ENCODE measurements at regions not wholly inside any gene's neighbourhood (a gene's known extent, or its start where the extent isn't known, plus 50 kb on each side); places are given as distances from the start of the nearest gene placed in this dataset.
"Not testable (repeated sequence)": the region's sequence is repeated elsewhere in the genome, so short reads cannot be mapped to it uniquely, and the experiment has no call there.

DNA sequence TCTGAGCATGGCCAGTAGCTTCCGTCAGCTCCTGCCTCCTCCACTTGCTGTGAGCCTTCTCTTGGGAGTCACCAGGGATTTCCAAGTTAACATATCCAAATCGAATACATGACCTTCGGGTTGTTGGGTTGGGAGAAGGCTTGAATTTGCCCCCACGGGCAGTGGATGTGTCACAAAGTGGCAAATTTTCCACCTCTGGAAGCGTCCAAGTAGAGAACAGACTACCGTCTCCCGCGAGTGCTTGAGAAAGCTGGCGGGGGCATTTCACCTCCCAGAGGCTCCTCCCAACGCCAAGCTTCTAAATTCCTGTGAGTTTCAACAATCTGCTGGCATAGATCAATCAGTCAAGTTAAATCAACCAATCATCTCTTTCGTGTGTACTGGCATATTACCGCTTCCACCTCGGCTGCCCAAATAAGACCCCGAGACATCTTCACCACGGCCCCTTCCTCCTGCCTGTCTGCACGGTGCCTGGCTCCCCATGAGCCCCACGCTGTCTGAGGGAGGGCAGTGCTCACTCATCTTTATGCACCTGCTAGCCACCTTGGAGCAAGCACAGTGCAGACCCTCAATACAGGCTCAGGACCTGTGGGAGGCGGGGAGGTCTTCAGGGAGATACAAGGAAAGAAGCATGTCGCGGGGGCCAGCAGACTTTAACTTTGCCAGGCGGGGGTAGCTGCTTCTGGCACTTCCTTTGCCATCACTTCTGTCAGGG lies 79.1 kb downstream of the MRPL36 start:
- DNase-seq (no peak), ATAC-seq (ENCODE audit: low FRiP score in 2 of 2) (no peak)
- Histone ChIP-seq H3K9me3 (peaks cover 9 to 27% (median 17%) of the 10 kb centered on the region in 4 donors), H3K36me3 (no peaks in the 10 kb centered on the region), H3K4me1 (no peaks in the 10 kb centered on the region), H3K4me3 (no peak overlapping the region), H3K27ac (no peak overlapping the region), H3K27me3 (no peaks in the 10 kb centered on the region)
- no peak for TF ChIP-seq CTCF (IDR thresholded peaks at IDR 0.05)
- 81 to 84% methylated on average over 21 of the region's 21 CpGs for WGBS, 2 donors

GRCh38 chr5:1719860-1720259 lies 79.8 kb downstream of the MRPL36 start:
- H3K4me1 ChIP-seq: no peaks in the 10 kb centered on the region
- no peaks in the 10 kb centered on the region for H3K36me3 ChIP-seq
- ATAC-seq (ENCODE audit: low FRiP score in 2 of 2): no peak
- H3K4me3 ChIP-seq: no peak overlapping the region
- no peak overlapping the region for H3K27ac ChIP-seq
- H3K27me3 ChIP-seq: no peaks in the 10 kb centered on the region
- peaks cover 9 to 27% (median 17%) of the 10 kb centered on the region in 4 donors for H3K9me3 ChIP-seq
- no peak for DNase-seq
- 62 to 63% methylated on average over 5 of the region's 5 CpGs for WGBS, 2 donors
- TF ChIP-seq POLR2A (IDR thresholded peaks at IDR 0.05) (no peak), CTCF (IDR thresholded peaks at IDR 0.05) (no peak)

DNA sequence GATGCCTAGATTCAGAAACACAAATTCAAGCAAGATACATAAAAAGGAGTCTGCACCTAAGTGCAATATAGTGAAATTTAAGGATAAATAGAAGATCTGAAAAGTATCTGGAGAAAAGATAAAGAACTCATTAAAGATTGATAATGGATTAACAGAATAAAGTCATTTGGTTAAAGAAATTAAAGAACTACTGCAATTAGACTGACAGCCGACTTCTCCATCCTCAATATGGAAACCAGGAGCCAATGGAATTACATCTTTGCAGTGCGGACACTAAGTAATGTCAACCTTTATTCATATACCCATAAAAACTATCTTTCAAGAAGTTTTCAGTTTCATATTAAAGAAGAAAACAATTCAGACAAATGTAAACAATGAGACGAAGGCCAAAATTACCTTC lies 81.0 kb downstream of the MRPL36 start:
- TF ChIP-seq POLR2AphosphoS5 (IDR thresholded peaks at IDR 0.05): no peak
- no peak for TF ChIP-seq CTCF (IDR thresholded peaks at IDR 0.05)
- TF ChIP-seq EP300 (IDR thresholded peaks at IDR 0.05): no peak
- TF ChIP-seq POLR2A (IDR thresholded peaks at IDR 0.05): no peak
- Histone ChIP-seq H3K27me3 (no peaks in the 10 kb centered on the region), H3K4me1 (no peaks in the 10 kb centered on the region), H3K36me3 (no peaks in the 10 kb centered on the region), H3K27ac (no peak overlapping the region), H3K9me3 (peaks cover 9 to 27% (median 17%) of the 10 kb centered on the region in 4 donors), H3K4me3 (no peak overlapping the region)
- no peak for ATAC-seq (ENCODE audit: low FRiP score in 2 of 2)
- 52 to 55% methylated on average over 3 of the region's 3 CpGs for WGBS, 2 donors
- no peak for DNase-seq

- H3K4me1 ChIP-seq; H3K9me3 ChIP-seq; H3K36me3 ChIP-seq; H3K4me3 ChIP-seq; H3K27me3 ChIP-seq; ATAC-seq (ENCODE audit: low FRiP score in 2 of 2); DNase-seq; H3K27ac ChIP-seq: not testable (repeated sequence)
- WGBS, 2 donors: 22% methylated on average over 3 of the region's 21 CpGs; no CpG with 5 or more reads in 1 of the 2 donors
These were observed 89.5 kb downstream of the MRPL36 start for GRCh38 chr5:1710091-1710490.

DNA sequence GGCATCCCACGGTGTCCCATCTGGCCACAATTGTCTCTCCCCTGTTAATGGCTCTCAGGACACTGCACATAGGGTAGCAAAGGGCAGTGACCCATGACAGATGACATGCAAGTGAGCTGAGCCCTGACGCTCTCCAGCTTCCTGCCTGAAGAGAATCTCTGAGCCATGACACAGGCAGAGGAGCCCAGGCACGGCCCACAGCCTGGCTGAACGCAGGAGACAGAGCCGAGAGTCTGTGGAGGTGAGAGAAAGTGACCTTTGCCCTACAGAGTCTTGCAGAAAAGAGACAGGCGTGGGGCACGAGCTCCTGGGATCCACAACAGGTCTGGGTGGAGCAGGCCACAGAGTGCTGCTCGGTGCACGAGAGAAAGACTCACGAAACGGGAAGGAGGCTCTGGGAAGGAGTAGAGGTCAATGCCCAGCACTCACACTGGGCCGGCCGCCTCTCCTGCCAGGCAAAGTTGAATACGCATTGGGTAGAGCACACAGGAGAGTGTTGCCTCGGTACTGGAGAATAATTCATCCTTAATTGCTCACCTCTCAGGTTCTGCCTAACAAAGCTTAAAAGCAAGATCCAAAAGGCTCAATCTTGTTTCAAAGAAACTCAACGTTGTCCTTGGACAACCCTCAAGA lies 90.3 kb downstream of the MRPL36 start:
- DNase-seq: peak in 1 of 2 donors; percentile 37
- no peak for TF ChIP-seq POLR2A (IDR thresholded peaks at IDR 0.05)
- no peak for TF ChIP-seq CTCF (IDR thresholded peaks at IDR 0.05)
- TF ChIP-seq POLR2AphosphoS5 (IDR thresholded peaks at IDR 0.05): no peak
- TF ChIP-seq EP300 (IDR thresholded peaks at IDR 0.05): no peak
- H3K9me3 ChIP-seq: no peaks in the 10 kb centered on the region
- no peaks in the 10 kb centered on the region for H3K27me3 ChIP-seq
- ATAC-seq (ENCODE audit: low FRiP score in 2 of 2): peak in 1 of 2 donors; percentile 22
- WGBS, 2 donors: 60% methylated on average over 13 to 16 of the region's 16 CpGs
- H3K36me3 ChIP-seq: no peaks in the 10 kb centered on the region
- no peak overlapping the region for H3K27ac ChIP-seq
- H3K4me3 ChIP-seq: no peak overlapping the region
- H3K4me1 ChIP-seq: no peaks in the 10 kb centered on the region
